ENCODE measurements at regions not wholly inside any gene's neighbourhood (a gene's known extent, or its start where the extent isn't known, plus 50 kb on each side); places are given as distances from the start of the nearest gene placed in this dataset.

GRCh38 chr6:66848244-66848953, 1141.4 kb upstream of the EYS start:
- H3K36me3 ChIP-seq (ENCODE audit: control insufficient read depth in 2 of 2, extremely low read depth in 1 of 2, insufficient read depth in 2 of 2, low read length in 2 of 2), result no peaks in the 10 kb centered on the region
- H3K4me1 ChIP-seq (ENCODE audit: control insufficient read depth, extremely low read depth, insufficient read depth, low read length), result no peaks in the 10 kb centered on the region
- no TSS peak for BruUV-seq (replicated peaks)
- H3K9ac ChIP-seq (replicated peaks; ENCODE audit: extremely low read depth, insufficient read depth, low read length), result no peak overlapping the region
- no peak for FAIRE-seq
- no peaks in the 10 kb centered on the region for H3K9me1 ChIP-seq (replicated peaks; ENCODE audit: control insufficient read depth, extremely low read depth, insufficient read depth, low read length)
- intact Hi-C loops (cut with micrococcal nuclease), result no loop called here
- H3K4me2 ChIP-seq (ENCODE audit: insufficient read depth, low read length), result no peak overlapping the region
- H2AFZ ChIP-seq (ENCODE audit: low read depth, low read length), result no peak overlapping the region
- TF ChIP-seq JUN (IDR thresholded peaks at IDR 0.05; ENCODE audit: borderline replicate concordance, insufficient read depth, insufficient read length, low read depth) (no peak), EZH2 (IDR thresholded peaks at IDR 0.05; ENCODE audit: borderline replicate concordance, low read depth, low read length, severe bottlenecking) (no peak), GATA2 (IDR thresholded peaks at IDR 0.05; ENCODE audit: insufficient read depth, insufficient read length, low read depth, low read length) (no peak), CTCF (IDR thresholded peaks at IDR 0.05; ENCODE audit: extremely low read depth in 1 of 2, insufficient read depth in 1 of 2, low read depth in 1 of 2, low read length in 2 of 2) (no peak), MAX (IDR thresholded peaks at IDR 0.05; ENCODE audit: insufficient read depth, insufficient read length) (no peak), POLR2AphosphoS5 (IDR thresholded peaks at IDR 0.05; ENCODE audit: insufficient read depth, low read depth, low read length) (no peak)
- H3K27ac ChIP-seq (ENCODE audit: insufficient read depth, low read depth, low read length), result no peak overlapping the region
- no peaks in the 10 kb centered on the region for H3K79me2 ChIP-seq (ENCODE audit: control insufficient read depth, insufficient read depth, low read length)
- no peak for DNase-seq (ENCODE audit: low read depth, low spot score)
- POLR2A ChIA-PET, result no interaction called here
- H3K27me3 ChIP-seq (ENCODE audit: control insufficient read depth in 2 of 2, insufficient read depth in 2 of 2, low read length in 2 of 2), result no peaks in the 10 kb centered on the region
- H3K4me3 ChIP-seq (replicated peaks in 1 of 3; ENCODE audit: insufficient read depth in 1 of 3, low read depth in 1 of 3, low read length in 3 of 3), result no peak overlapping the region
- dilution Hi-C loops (cut with MboI; ENCODE audit: extremely low pct_ligation_motif_present, low sequenced_read_pairs), result no loop called here
- no peaks in the 10 kb centered on the region for H3K9me3 ChIP-seq (replicated peaks; ENCODE audit: control insufficient read depth, insufficient read depth, low read length)
- H4K20me1 ChIP-seq (replicated peaks; ENCODE audit: control insufficient read depth, extremely low read depth, insufficient read depth, low read length), result no peaks in the 10 kb centered on the region
- CTCF ChIA-PET, result no interaction called here

All from endothelial cell of umbilical vein (primary cell).